ENCODE measurements at regions not wholly inside any gene's neighbourhood (a gene's known extent, or its start where the extent isn't known, plus 50 kb on each side); places are given as distances from the start of the nearest gene placed in this dataset.

- DNase-seq = no peak
Observed at GRCh38 chr4:116870686-116871085, 214.7 kb downstream of the TRAM1L1 start.

GRCh38 chr4:116866106-116866505, 219.3 kb downstream of the TRAM1L1 start:
- DNase-seq = no peak

- no peak for DNase-seq
Observed at GRCh38 chr4:116862592-116862991, 222.8 kb downstream of the TRAM1L1 start.

GRCh38 chr4:116860891-116861290, 224.5 kb downstream of the TRAM1L1 start:
- DNase-seq = no peak

GRCh38 chr4:116849620-116850019, 235.8 kb downstream of the TRAM1L1 start:
- no peak for DNase-seq

GRCh38 chr4:116847616-116848015, 237.8 kb downstream of the TRAM1L1 start:
- no peak for DNase-seq

- no peak for DNase-seq
Observed at GRCh38 chr4:116839826-116840225, 245.6 kb downstream of the TRAM1L1 start.

GRCh38 chr4:116838609-116839008, 246.8 kb downstream of the TRAM1L1 start:
- DNase-seq = no peak

GRCh38 chr4:116829187-116829586, 256.2 kb downstream of the TRAM1L1 start:
- no peak for DNase-seq

GRCh38 chr4:116824172-116824571, 261.2 kb downstream of the TRAM1L1 start:
- DNase-seq = no peak

- DNase-seq = no peak
Observed at GRCh38 chr4:116811730-116812129, 273.6 kb downstream of the TRAM1L1 start.

GRCh38 chr4:116796022-116796421, 289.4 kb downstream of the TRAM1L1 start:
- no peak for DNase-seq

GRCh38 chr4:116788723-116789122, 296.7 kb downstream of the TRAM1L1 start:
- no peak for DNase-seq

- no peak for DNase-seq
Observed at GRCh38 chr4:116755051-116755450, 330.3 kb downstream of the TRAM1L1 start.

GRCh38 chr4:116752027-116752426, 333.3 kb downstream of the TRAM1L1 start:
- no peak for DNase-seq

- DNase-seq = no peak
Observed at GRCh38 chr4:116736756-116737155, 348.6 kb downstream of the TRAM1L1 start.

- DNase-seq = no peak
Observed at GRCh38 chr4:116734178-116734577, 351.2 kb downstream of the TRAM1L1 start.

- no peak for DNase-seq
Observed at GRCh38 chr4:116733370-116733769, 352.0 kb downstream of the TRAM1L1 start.

- no peak for DNase-seq
Observed at GRCh38 chr4:116726523-116726922, 358.9 kb downstream of the TRAM1L1 start.

- DNase-seq = no peak
Observed at GRCh38 chr4:116724249-116724648, 361.1 kb downstream of the TRAM1L1 start.

GRCh38 chr4:116705466-116705865, 379.9 kb downstream of the TRAM1L1 start:
- no peak for DNase-seq

- DNase-seq = no peak
Observed at GRCh38 chr4:116702949-116703348, 382.4 kb downstream of the TRAM1L1 start.

GRCh38 chr4:116688536-116688935, 396.8 kb downstream of the TRAM1L1 start:
- no peak for DNase-seq

GRCh38 chr4:116668190-116668589, 417.2 kb downstream of the TRAM1L1 start:
- no peak for DNase-seq

- no peak for DNase-seq
Observed at GRCh38 chr4:116665716-116666115, 419.7 kb downstream of the TRAM1L1 start.

GRCh38 chr4:116664198-116664597, 421.2 kb downstream of the TRAM1L1 start:
- DNase-seq = no peak
